ENCODE measurements at regions not wholly inside any gene's neighbourhood (a gene's known extent, or its start where the extent isn't known, plus 50 kb on each side); places are given as distances from the start of the nearest gene placed in this dataset.

DNA sequence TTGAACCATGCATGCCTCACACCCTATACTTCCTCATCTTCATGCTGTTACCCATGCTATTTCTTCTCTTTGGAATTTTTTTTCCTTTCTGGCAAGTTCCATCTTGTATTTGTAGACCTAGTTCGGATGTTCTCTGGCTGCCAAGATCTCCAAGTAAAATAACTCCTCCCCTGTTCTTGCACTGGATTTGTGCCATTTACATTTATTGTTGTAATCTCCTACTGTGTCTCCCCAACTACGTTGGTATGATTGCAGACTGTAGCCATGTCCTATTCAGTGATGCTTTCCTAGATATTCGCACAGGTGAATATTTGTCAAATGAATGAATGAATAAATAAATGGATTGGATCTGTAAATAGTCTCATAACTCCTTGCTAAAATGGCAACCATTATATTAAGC, 546.0 kb downstream of the MN1 start:
- H3K27ac ChIP-seq (ENCODE audit: low read depth, low read length, poor library complexity, severe bottlenecking), result no peak overlapping the region
- no peaks in the 10 kb centered on the region for H3F3A ChIP-seq (ENCODE audit: insufficient read depth, low read length)
- H3K36me3 ChIP-seq (ENCODE audit: insufficient read depth, low read length), result no peaks in the 10 kb centered on the region
- no peaks in the 10 kb centered on the region for H3K4me1 ChIP-seq (ENCODE audit: insufficient read depth, low read length, severe bottlenecking)
- H3K9me2 ChIP-seq (ENCODE audit: low read depth, low read length), result no peaks in the 10 kb centered on the region
- H3K9me3 ChIP-seq (ENCODE audit: low read length), result no peaks in the 10 kb centered on the region
- no peak overlapping the region for H3K4me2 ChIP-seq (ENCODE audit: low read length)
- no peaks in the 10 kb centered on the region; the same call in 1 of the 2 replicates for H3K27me3 ChIP-seq (ENCODE audit: insufficient read depth, low read length)
- H3K9ac ChIP-seq (ENCODE audit: low read length), result no peak overlapping the region
- no peak overlapping the region for H2AFZ ChIP-seq (ENCODE audit: low read length)
- H4K20me1 ChIP-seq (ENCODE audit: insufficient read depth, low read length), result no peaks in the 10 kb centered on the region
- TF ChIP-seq, protein P1, sequence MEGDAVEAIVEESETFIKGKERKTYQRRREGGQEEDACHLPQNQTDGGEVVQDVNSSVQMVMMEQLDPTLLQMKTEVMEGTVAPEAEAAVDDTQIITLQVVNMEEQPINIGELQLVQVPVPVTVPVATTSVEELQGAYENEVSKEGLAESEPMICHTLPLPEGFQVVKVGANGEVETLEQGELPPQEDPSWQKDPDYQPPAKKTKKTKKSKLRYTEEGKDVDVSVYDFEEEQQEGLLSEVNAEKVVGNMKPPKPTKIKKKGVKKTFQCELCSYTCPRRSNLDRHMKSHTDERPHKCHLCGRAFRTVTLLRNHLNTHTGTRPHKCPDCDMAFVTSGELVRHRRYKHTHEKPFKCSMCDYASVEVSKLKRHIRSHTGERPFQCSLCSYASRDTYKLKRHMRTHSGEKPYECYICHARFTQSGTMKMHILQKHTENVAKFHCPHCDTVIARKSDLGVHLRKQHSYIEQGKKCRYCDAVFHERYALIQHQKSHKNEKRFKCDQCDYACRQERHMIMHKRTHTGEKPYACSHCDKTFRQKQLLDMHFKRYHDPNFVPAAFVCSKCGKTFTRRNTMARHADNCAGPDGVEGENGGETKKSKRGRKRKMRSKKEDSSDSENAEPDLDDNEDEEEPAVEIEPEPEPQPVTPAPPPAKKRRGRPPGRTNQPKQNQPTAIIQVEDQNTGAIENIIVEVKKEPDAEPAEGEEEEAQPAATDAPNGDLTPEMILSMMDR (IDR thresholded peaks at IDR 0.05; ENCODE audit: low read length), result no peak
- no peak for TF ChIP-seq EZH2 (IDR thresholded peaks at IDR 0.05; ENCODE audit: borderline replicate concordance, low read length)
- no peaks in the 10 kb centered on the region for H3K79me2 ChIP-seq (ENCODE audit: insufficient read depth, low read length)
- H3K4me3 ChIP-seq (ENCODE audit: low read depth, low read length, poor library complexity, severe bottlenecking), result no peak overlapping the region

DNA sequence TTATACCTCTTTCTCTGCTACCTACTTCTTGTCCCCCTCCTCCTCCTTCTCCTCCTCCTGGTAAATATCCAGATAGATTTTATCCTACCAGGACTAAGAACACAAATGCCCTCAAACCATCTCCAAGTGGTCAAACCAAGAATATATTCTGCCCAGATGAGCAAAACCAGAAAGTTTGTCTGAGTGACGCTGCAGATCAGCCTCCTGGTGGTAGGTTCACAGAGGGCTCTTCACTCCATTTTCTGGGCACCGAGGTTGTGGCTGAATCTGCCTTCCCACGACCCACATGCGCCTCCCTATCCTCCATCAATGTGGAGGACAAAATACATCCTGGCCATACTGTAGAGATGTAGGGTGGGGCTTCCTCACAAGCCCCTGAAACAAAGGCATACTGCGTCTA, 543.6 kb downstream of the MN1 start:
- Histone ChIP-seq H3K36me3 (ENCODE audit: insufficient read depth, low read length) (no peaks in the 10 kb centered on the region), H3K27ac (ENCODE audit: low read depth, low read length, poor library complexity, severe bottlenecking) (no peak overlapping the region), H3F3A (ENCODE audit: insufficient read depth, low read length) (no peaks in the 10 kb centered on the region), H4K20me1 (ENCODE audit: insufficient read depth, low read length) (no peaks in the 10 kb centered on the region), H2AFZ (ENCODE audit: low read length) (no peak overlapping the region), H3K9me3 (ENCODE audit: low read length) (no peaks in the 10 kb centered on the region), H3K79me2 (ENCODE audit: insufficient read depth, low read length) (no peaks in the 10 kb centered on the region), H3K9me2 (ENCODE audit: low read depth, low read length) (no peaks in the 10 kb centered on the region), H3K27me3 (ENCODE audit: insufficient read depth, low read length) (no peaks in the 10 kb centered on the region; the same call in 1 of the 2 replicates), H3K9ac (ENCODE audit: low read length) (no peak overlapping the region), H3K4me2 (ENCODE audit: low read length) (no peak overlapping the region), H3K4me3 (ENCODE audit: low read depth, low read length, poor library complexity, severe bottlenecking) (no peak overlapping the region), H3K4me1 (ENCODE audit: insufficient read depth, low read length, severe bottlenecking) (no peaks in the 10 kb centered on the region)
- TF ChIP-seq, protein P1 (IDR thresholded peaks at IDR 0.05; ENCODE audit: low read length), result no peak

DNA sequence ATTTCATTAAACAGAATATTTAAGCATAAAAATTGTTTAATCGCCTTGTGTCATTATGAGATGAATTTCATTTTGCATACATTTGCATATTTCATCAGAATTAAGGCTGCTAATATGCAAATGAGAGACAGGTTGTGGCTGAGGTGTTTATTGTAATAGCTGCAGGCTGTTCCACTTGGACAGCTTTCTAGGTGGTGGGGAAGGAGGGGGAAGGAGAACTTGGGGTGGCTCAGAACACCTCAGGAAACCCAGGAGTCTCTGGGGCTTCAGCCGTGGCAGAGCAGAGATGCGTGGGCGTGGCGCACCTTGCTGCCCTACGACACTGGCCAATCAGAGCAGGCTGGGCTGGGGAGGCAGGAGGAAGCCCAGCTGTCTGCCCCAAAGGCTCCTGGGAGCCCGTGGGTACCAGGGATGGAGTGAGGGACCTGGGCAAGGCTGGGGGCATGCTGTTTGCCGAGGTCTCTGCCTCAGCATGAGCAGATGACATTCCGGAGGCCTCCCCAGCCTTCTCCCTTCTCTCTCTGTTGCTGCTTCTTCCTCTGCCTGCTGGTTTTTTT, 542.9 kb downstream of the MN1 start:
- Histone ChIP-seq H3K9ac (ENCODE audit: low read length) (no peak overlapping the region), H3K4me3 (ENCODE audit: low read depth, low read length, poor library complexity, severe bottlenecking) (no peak overlapping the region), H3K27ac (ENCODE audit: low read depth, low read length, poor library complexity, severe bottlenecking) (no peak overlapping the region), H3K27me3 (ENCODE audit: insufficient read depth, low read length) (no peaks in the 10 kb centered on the region; the same call in 1 of the 2 replicates), H3K9me3 (ENCODE audit: low read length) (no peaks in the 10 kb centered on the region), H2AFZ (ENCODE audit: low read length) (no peak overlapping the region), H3K4me2 (ENCODE audit: low read length) (no peak overlapping the region), H4K20me1 (ENCODE audit: insufficient read depth, low read length) (no peaks in the 10 kb centered on the region), H3K79me2 (ENCODE audit: insufficient read depth, low read length) (no peaks in the 10 kb centered on the region), H3K4me1 (ENCODE audit: insufficient read depth, low read length, severe bottlenecking) (no peaks in the 10 kb centered on the region), H3K9me2 (ENCODE audit: low read depth, low read length) (no peaks in the 10 kb centered on the region), H3K36me3 (ENCODE audit: insufficient read depth, low read length) (no peaks in the 10 kb centered on the region), H3F3A (ENCODE audit: insufficient read depth, low read length) (no peaks in the 10 kb centered on the region)
- TF ChIP-seq, protein P1 (IDR thresholded peaks at IDR 0.05; ENCODE audit: low read length), result no peak
- no peak for TF ChIP-seq EZH2 (IDR thresholded peaks at IDR 0.05; ENCODE audit: borderline replicate concordance, low read length)

Data from OCI-LY1 (cell line).